ENCODE measurements at regions not wholly inside any gene's neighbourhood (a gene's known extent, or its start where the extent isn't known, plus 50 kb on each side); places are given as distances from the start of the nearest gene placed in this dataset.

DNA sequence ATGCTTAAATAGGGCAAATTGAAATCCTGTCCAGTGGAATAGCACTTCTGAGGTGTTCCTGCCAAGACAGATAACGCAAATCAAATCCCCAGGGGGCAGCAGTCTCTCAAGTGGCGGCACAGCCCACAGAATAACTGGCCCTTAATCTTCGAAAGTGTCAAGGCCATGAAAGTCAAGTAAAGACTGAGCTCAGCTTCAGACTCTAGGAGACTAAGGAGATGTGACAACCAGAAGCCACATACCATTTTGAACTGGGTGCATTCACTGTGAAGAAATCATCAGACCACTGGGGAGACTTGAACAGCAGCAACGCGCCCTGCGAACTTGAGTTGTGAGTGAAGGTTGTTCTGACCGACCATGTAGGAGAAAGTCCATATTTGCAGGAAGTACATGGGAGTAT lies 66.0 kb upstream of the ASAP2 start:
- TF ChIP-seq, protein P1, sequence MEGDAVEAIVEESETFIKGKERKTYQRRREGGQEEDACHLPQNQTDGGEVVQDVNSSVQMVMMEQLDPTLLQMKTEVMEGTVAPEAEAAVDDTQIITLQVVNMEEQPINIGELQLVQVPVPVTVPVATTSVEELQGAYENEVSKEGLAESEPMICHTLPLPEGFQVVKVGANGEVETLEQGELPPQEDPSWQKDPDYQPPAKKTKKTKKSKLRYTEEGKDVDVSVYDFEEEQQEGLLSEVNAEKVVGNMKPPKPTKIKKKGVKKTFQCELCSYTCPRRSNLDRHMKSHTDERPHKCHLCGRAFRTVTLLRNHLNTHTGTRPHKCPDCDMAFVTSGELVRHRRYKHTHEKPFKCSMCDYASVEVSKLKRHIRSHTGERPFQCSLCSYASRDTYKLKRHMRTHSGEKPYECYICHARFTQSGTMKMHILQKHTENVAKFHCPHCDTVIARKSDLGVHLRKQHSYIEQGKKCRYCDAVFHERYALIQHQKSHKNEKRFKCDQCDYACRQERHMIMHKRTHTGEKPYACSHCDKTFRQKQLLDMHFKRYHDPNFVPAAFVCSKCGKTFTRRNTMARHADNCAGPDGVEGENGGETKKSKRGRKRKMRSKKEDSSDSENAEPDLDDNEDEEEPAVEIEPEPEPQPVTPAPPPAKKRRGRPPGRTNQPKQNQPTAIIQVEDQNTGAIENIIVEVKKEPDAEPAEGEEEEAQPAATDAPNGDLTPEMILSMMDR (IDR thresholded peaks at IDR 0.05) = no peak
- TF ChIP-seq POLR2A (IDR thresholded peaks at IDR 0.05) = no peak

All from Peyer's patch (tissue), 4 donors.